ENCODE measurements at regions not wholly inside any gene's neighbourhood (a gene's known extent, or its start where the extent isn't known, plus 50 kb on each side); places are given as distances from the start of the nearest gene placed in this dataset.

DNA sequence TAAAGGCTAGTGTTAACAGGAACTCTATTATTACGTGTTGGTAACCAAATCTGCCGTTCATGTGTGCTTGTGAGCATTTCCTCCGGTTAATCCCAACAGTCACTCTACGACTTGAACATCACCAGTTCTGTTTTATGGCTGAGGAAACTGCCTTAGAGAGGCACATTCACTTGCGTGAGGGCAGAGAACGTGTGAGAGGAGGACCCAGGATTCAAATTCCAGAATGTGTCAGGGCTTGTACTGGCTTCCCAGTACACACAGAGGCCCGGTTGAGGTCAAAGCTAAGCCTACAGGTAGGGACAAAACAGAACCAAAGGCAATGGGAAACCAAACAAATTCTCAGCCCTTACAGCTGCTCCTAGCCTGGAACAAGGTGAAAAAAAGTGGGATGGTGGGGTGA, 66.9 kb upstream of the TENM4 start:
- BruUV-seq (replicated peaks): no TSS peak
- Histone ChIP-seq H3K9me3 (replicated peaks; ENCODE audit: control insufficient read depth, insufficient read depth, low read length) (no peaks in the 10 kb centered on the region), H3K9ac (ENCODE audit: control insufficient read depth, insufficient read depth, low read length) (no peak overlapping the region), H2AFZ (ENCODE audit: control insufficient read depth, low read depth, low read length) (no peak overlapping the region), H4K20me1 (ENCODE audit: control insufficient read depth, insufficient read depth) (no peaks in the 10 kb centered on the region), H3K27ac (ENCODE audit: control insufficient read depth, insufficient read depth) (no peak overlapping the region), H3K4me1 (ENCODE audit: control insufficient read depth, insufficient read depth, low read length) (no peaks in the 10 kb centered on the region), H3K36me3 (ENCODE audit: control insufficient read depth in 2 of 2, insufficient read depth in 2 of 2, low read length in 1 of 2) (no peaks in the 10 kb centered on the region), H3K79me2 (ENCODE audit: control insufficient read depth, insufficient read depth, low read length) (no peaks in the 10 kb centered on the region), H3K27me3 (replicated peaks in 1 of 2; ENCODE audit: control insufficient read depth in 2 of 2, insufficient read depth in 2 of 2, low read length in 1 of 2) (peaks cover 0 to 1% of the 10 kb centered on the region in 2 experiments; a peak in 2 of 4 replicates), H3K4me2 (ENCODE audit: control insufficient read depth, insufficient read depth) (no peak overlapping the region), H3K4me3 (no peak overlapping the region)
- ChIA-PET RAD21 (ENCODE audit: unreplicated experiment) (no interaction called here), POLR2A (no interaction called here), SMC1A (ENCODE audit: uncharacterized antibody, unreplicated experiment) (no interaction called here), CTCF (interaction anchor here (0.9 kb wide), 1 partner anchor 17 kb away, joined by 3 read pairs; no protein-coding TSS in a partner anchor)
- DNase-seq (ENCODE audit: low read depth, low spot score): no peak
- intact Hi-C loops (cut with micrococcal nuclease; ENCODE audit: unreplicated experiment) (no loop called here), in situ Hi-C loops (cut with MboI) (no loop called here)
- no peak for FAIRE-seq
- TF ChIP-seq, protein P1, sequence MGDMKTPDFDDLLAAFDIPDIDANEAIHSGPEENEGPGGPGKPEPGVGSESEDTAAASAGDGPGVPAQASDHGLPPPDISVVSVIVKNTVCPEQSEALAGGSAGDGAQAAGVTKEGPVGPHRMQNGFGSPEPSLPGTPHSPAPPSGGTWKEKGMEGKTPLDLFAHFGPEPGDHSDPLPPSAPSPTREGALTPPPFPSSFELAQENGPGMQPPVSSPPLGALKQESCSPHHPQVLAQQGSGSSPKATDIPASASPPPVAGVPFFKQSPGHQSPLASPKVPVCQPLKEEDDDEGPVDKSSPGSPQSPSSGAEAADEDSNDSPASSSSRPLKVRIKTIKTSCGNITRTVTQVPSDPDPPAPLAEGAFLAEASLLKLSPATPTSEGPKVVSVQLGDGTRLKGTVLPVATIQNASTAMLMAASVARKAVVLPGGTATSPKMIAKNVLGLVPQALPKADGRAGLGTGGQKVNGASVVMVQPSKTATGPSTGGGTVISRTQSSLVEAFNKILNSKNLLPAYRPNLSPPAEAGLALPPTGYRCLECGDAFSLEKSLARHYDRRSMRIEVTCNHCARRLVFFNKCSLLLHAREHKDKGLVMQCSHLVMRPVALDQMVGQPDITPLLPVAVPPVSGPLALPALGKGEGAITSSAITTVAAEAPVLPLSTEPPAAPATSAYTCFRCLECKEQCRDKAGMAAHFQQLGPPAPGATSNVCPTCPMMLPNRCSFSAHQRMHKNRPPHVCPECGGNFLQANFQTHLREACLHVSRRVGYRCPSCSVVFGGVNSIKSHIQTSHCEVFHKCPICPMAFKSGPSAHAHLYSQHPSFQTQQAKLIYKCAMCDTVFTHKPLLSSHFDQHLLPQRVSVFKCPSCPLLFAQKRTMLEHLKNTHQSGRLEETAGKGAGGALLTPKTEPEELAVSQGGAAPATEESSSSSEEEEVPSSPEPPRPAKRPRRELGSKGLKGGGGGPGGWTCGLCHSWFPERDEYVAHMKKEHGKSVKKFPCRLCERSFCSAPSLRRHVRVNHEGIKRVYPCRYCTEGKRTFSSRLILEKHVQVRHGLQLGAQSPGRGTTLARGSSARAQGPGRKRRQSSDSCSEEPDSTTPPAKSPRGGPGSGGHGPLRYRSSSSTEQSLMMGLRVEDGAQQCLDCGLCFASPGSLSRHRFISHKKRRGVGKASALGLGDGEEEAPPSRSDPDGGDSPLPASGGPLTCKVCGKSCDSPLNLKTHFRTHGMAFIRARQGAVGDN (IDR thresholded peaks at IDR 0.05): no peak
- TF ChIP-seq CBX3 (IDR thresholded peaks at IDR 0.05; ENCODE audit: borderline replicate concordance, low read depth) (no peak), SMAD1 (IDR thresholded peaks at IDR 0.05; ENCODE audit: low read depth, partially characterized antibody) (no peak), SUZ12 (IDR thresholded peaks at IDR 0.05; ENCODE audit: unreplicated experiment) (no peak), ZNF384 (IDR thresholded peaks at IDR 0.05; ENCODE audit: borderline replicate concordance, low read depth, low read length) (no peak), FOS (IDR thresholded peaks at IDR 0.05; ENCODE audit: borderline replicate concordance, extremely low read depth, insufficient read length) (no peak), BACH1 (IDR thresholded peaks at IDR 0.05; ENCODE audit: borderline replicate concordance) (no peak), WRNIP1 (IDR thresholded peaks at IDR 0.05; ENCODE audit: borderline replicate concordance, low read depth, low read length) (no peak), ESRRA (IDR thresholded peaks at IDR 0.05; ENCODE audit: low read length) (no peak), RCOR1 (conservative IDR thresholded peaks at IDR 0.05; ENCODE audit: low read depth, low read length) (no peak), JUND (IDR thresholded peaks at IDR 0.05; ENCODE audit: low read depth, low read length) (no peak)
- TF ChIP-seq, protein P2, sequence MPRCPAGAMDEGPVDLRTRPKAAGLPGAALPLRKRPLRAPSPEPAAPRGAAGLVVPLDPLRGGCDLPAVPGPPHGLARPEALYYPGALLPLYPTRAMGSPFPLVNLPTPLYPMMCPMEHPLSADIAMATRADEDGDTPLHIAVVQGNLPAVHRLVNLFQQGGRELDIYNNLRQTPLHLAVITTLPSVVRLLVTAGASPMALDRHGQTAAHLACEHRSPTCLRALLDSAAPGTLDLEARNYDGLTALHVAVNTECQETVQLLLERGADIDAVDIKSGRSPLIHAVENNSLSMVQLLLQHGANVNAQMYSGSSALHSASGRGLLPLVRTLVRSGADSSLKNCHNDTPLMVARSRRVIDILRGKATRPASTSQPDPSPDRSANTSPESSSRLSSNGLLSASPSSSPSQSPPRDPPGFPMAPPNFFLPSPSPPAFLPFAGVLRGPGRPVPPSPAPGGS (IDR thresholded peaks at IDR 0.05; ENCODE audit: borderline replicate concordance, insufficient read depth, low read depth, low read length, poor library complexity, severe bottlenecking): no peak
- TF ChIP-seq, protein P3, sequence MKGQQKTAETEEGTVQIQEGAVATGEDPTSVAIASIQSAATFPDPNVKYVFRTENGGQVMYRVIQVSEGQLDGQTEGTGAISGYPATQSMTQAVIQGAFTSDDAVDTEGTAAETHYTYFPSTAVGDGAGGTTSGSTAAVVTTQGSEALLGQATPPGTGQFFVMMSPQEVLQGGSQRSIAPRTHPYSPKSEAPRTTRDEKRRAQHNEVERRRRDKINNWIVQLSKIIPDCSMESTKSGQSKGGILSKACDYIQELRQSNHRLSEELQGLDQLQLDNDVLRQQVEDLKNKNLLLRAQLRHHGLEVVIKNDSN (IDR thresholded peaks at IDR 0.05; ENCODE audit: borderline replicate concordance, extremely low read length, insufficient read depth, low read depth, low read length): no peak
- TF ChIP-seq, protein P4, sequence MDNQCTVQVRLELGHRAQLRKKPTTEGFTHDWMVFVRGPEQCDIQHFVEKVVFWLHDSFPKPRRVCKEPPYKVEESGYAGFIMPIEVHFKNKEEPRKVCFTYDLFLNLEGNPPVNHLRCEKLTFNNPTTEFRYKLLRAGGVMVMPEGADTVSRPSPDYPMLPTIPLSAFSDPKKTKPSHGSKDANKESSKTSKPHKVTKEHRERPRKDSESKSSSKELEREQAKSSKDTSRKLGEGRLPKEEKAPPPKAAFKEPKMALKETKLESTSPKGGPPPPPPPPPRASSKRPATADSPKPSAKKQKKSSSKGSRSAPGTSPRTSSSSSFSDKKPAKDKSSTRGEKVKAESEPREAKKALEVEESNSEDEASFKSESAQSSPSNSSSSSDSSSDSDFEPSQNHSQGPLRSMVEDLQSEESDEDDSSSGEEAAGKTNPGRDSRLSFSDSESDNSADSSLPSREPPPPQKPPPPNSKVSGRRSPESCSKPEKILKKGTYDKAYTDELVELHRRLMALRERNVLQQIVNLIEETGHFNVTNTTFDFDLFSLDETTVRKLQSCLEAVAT (IDR thresholded peaks at IDR 0.05): no peak
- WGBS (ENCODE audit: insufficient coverage, insufficient replicate concordance, low lambda C conversion rate, missing lambda C conversion rate): 10% methylated on average over 7 of the region's 7 CpGs
- ATAC-seq: no peak
